K562 (cell line): ENCODE measurements at regions not wholly inside any gene's neighbourhood (a gene's known extent, or its start where the extent isn't known, plus 50 kb on each side); places are given as distances from the start of the nearest gene placed in this dataset.
"Not testable (repeated sequence)": the region's sequence is repeated elsewhere in the genome, so short reads cannot be mapped to it uniquely, and the experiment has no call there.

Source experiments
- ATAC-seq: fragments of 200-7000 bp; cut with Tn5 transposase; 3 replicates; pipeline ENCODE4 v1.9.1; 2020; ENCODE audit warnings: moderate library complexity
- BruUV-seq: library from RNA; stranded (reverse); fragments of 400-500 nt; replicated peaks from 2 replicates; lab custom pipeline; 2021; lab: Mats Ljungman, UMichigan
- CTCF ChIA-PET: fragments of 300-600 bp; formaldehyde crosslinking; extraction: SDS; loops from one replicate; lab custom pipeline; 2021; ENCODE audit warnings: low intra/inter-chr PET ratio; lab: Yijun Ruan, JAX
- POLR2A ChIA-PET: fragments of 300-600, 350-650 bp; sonication (Branson Sonifier 250); formaldehyde crosslinking; extraction: SDS; loops from one replicate; lab custom pipeline; 2021; ENCODE audit warnings: antibody characterized with exemption, inconsistent platforms; lab: Yijun Ruan, JAX
- DNase-seq, 4 experiments: peaks; one replicate each; pipeline versions ENCODE4 v3.0.0 to v3.0.0-alpha.2; 2011 to 2018; ENCODE audit warnings: low spot score in 3 of 4, mixed read lengths in 3 of 4; ENCODE audit errors: extremely low read depth in 1 of 4
- FAIRE-seq: peaks from 2 replicates; lab custom pipeline; 2011; peaks lifted over from hg19 to GRCh38; lab: Jason Lieb, UNC
- H2AFZ ChIP-seq: 2 replicates; pipeline ENCODE4 v1.6.0; 2011; ENCODE audit warnings: low read depth, low read length, control low read depth, inconsistent platforms
- H3K27ac ChIP-seq: fragments of 200-600 bp; 3 replicates; pipeline ENCODE4 v1.8.0; 2011; ENCODE audit warnings: low read depth, mild to moderate bottlenecking, control low read depth, inconsistent platforms, low read length, moderate library complexity, mixed read lengths; ENCODE audit errors: extremely low read depth
- H3K27me3 ChIP-seq, 2 experiments: fragments of 300-600 bp in 1 of 2; 2 replicates in 1 of 2; 3 replicates in 1 of 2; pipeline versions ENCODE4 v1.6.0 to v1.8.0; 2011; ENCODE audit warnings: inconsistent platforms in 2 of 2, low read length in 2 of 2, mild to moderate bottlenecking in 1 of 2, mixed read lengths in 1 of 2, moderate library complexity in 1 of 2; ENCODE audit not compliant: control insufficient read depth in 2 of 2, insufficient read depth in 2 of 2
- H3K36me3 ChIP-seq: fragments of 300-600 bp; 3 replicates; pipeline ENCODE4 v1.8.0; 2011; ENCODE audit warnings: mild to moderate bottlenecking, low read length, inconsistent platforms; ENCODE audit not compliant: control insufficient read depth, insufficient read depth
- H3K4me1 ChIP-seq, 2 experiments: fragments of 200-600 bp in 1 of 2; replicated peaks in 1 of 2; 2 replicates in 1 of 2; 3 replicates in 1 of 2; pipeline versions ENCODE4 v1.5.1 to v1.8.0; 2011; ENCODE audit warnings: inconsistent platforms in 2 of 2, low read length in 2 of 2, mild to moderate bottlenecking in 1 of 2, mixed read lengths in 1 of 2, moderate library complexity in 1 of 2; ENCODE audit not compliant: control insufficient read depth in 2 of 2, insufficient read depth in 2 of 2
- H3K4me2 ChIP-seq: 2 replicates; pipeline ENCODE4 v1.6.1; 2011; ENCODE audit warnings: low read length, control low read depth, inconsistent platforms, mixed read lengths; ENCODE audit not compliant: insufficient read depth
- H3K4me3 ChIP-seq: fragments of 200-600 bp; sonication (generic), shearing (Covaris generic); 2 replicates; pipeline ENCODE4 v1.5.1; 2016; ENCODE audit warnings: control low read depth, inconsistent platforms
- H3K79me2 ChIP-seq: fragments of 200-600 bp; 3 replicates; pipeline ENCODE4 v1.8.0; 2011; ENCODE audit warnings: low read length, inconsistent platforms; ENCODE audit not compliant: control insufficient read depth, insufficient read depth
- H3K9ac ChIP-seq, 2 experiments: 2 replicates each; pipeline versions ENCODE4 v1.6.0 to v1.6.1; 2011; ENCODE audit warnings: low read depth in 2 of 2, low read length in 2 of 2, control low read depth in 1 of 2, inconsistent platforms in 1 of 2, mild to moderate bottlenecking in 1 of 2, mixed read lengths in 1 of 2; ENCODE audit not compliant: insufficient read depth in 1 of 2
- H3K9me1 ChIP-seq: one replicate; pipeline ENCODE4 v1.6.0; 2011; ENCODE audit warnings: inconsistent platforms, mild to moderate bottlenecking, low read length, moderate library complexity; ENCODE audit not compliant: control insufficient read depth, insufficient read depth
- H3K9me3 ChIP-seq: replicated peaks from 2 replicates; pipeline ENCODE4 v1.5.1; 2011; ENCODE audit warnings: low read depth, low read length, inconsistent platforms; ENCODE audit not compliant: control insufficient read depth, insufficient read depth
- H4K20me1 ChIP-seq: replicated peaks from 2 replicates; pipeline ENCODE4 v1.6.1; 2011; ENCODE audit warnings: low read length, inconsistent platforms, mixed read lengths; ENCODE audit not compliant: control insufficient read depth, insufficient read depth
- GATA2 ChIP-seq: sonication (generic); formaldehyde crosslinking; IDR thresholded peaks from 2 replicates; pipeline ENCODE4 v1.4.0; 2020; ENCODE audit warnings: mild to moderate bottlenecking, missing genetic modification reagents
- POLR2G ChIP-seq: fragments of 200-400 bp; formaldehyde crosslinking; IDR thresholded peaks from 2 replicates; pipeline ENCODE4 v1.6.1; 2017; ENCODE audit warnings: low read depth, mild to moderate bottlenecking, antibody characterized with exemption, low read length, moderate library complexity
- SIN3A ChIP-seq, 2 experiments: fragments of 150-350 bp in 1 of 2; IDR thresholded peaks; 2 replicates each; pipeline ENCODE4 v1.6.1; 2011 to 2016; ENCODE audit warnings: borderline replicate concordance in 2 of 2, low read depth in 2 of 2, low read length in 2 of 2, mild to moderate bottlenecking in 2 of 2, moderate library complexity in 2 of 2; ENCODE audit not compliant: control insufficient read depth in 1 of 2
- SOX6 ChIP-seq: fragments of 450-650 bp; IDR thresholded peaks from 2 replicates; pipeline ENCODE4 v1.6.1; 2014; ENCODE audit warnings: mild to moderate bottlenecking
- STAT5A ChIP-seq: IDR thresholded peaks from 2 replicates; pipeline ENCODE4 v1.6.1; 2012; ENCODE audit warnings: low read length, inconsistent platforms, borderline replicate concordance
- TEAD2 ChIP-seq: fragments of 450-650 bp; IDR thresholded peaks from 2 replicates; pipeline ENCODE4 v1.6.1; 2016; ENCODE audit warnings: missing genetic modification characterization, control low read depth, missing compliant biosample characterization
- ZNF143 ChIP-seq: sonication (generic); formaldehyde crosslinking; IDR thresholded peaks from 2 replicates; pipeline ENCODE4 v1.9.0; 2022; ENCODE audit warnings: mild to moderate bottlenecking, missing genetic modification reagents
- ZNF165 ChIP-seq: fragments of 250-450 bp; sonication (Bioruptor Pico); IDR thresholded peaks from 2 replicates; pipeline ENCODE4 v1.4.0; 2020; ENCODE audit warnings: borderline replicate concordance
- ZNF696 ChIP-seq: fragments of 250-450 bp; sonication (Bioruptor Pico); conservative IDR thresholded peaks from 2 replicates; pipeline ENCODE4 v1.4.0; 2020; ENCODE audit warnings: mild to moderate bottlenecking, moderate library complexity
- WGBS: fragments of 100-300 bp; shearing (Covaris generic); methylation state at CpG from one replicate; pipeline ENCODE4 v1.1.6; 2016; ENCODE audit warnings: low coverage, mixed read lengths; ENCODE audit not compliant: insufficient coverage; ENCODE audit errors: missing lambda C conversion rate; 5-methylcytosine and 5-hydroxymethylcytosine counted together
- in situ Hi-C: fragments of 300-500 bp; cut with MboI; formaldehyde crosslinking; loops from 4 replicates; pipeline ENCODE4 v1.15.0; 2018; ENCODE audit warnings: inconsistent platforms, mixed read lengths
- intact Hi-C: fragments of 100-400 bp; cut with micrococcal nuclease; formaldehyde crosslinking; loops from 2 replicates; pipeline ENCODE4 v1.14.2; 2022
- TF ChIP-seq, protein P1 (sequence below): fragments of 250-450 bp; sonication (Bioruptor Pico); IDR thresholded peaks from 2 replicates; pipeline ENCODE4 v1.8.0; 2022; ENCODE audit warnings: inconsistent platforms
- TF ChIP-seq, protein P2 (sequence below): fragments of 250-450 bp; sonication (Bioruptor Pico); IDR thresholded peaks from 2 replicates; pipeline ENCODE4 v1.8.0; 2022; ENCODE audit warnings: moderate library complexity, mild to moderate bottlenecking, inconsistent platforms
- TF ChIP-seq, protein P3 (sequence below): fragments of 450-650 bp; IDR thresholded peaks from 2 replicates; pipeline ENCODE4 v1.7.0; 2016; ENCODE audit warnings: borderline replicate concordance

DNA sequence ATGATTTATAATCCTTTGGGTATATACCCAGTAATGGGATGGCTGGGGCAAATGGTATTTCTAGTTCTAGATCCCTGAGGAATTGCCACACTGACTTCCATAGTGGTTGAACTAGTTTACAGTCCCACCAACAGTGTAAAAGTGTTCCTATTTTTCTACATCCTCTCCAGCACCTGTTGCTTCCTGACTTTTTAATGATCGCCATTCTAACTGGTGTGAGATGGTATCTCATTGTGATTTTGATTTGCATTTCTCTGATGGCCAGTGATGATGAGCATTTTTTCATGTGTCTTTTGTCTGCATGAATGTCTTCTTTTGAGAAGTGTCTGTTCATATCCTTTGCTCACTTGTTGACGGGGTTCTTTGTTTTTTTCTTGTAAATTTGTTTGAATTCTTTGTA, 108.2 kb downstream of the MAGEE1 start:
- H3K27me3 ChIP-seq, H3K79me2 ChIP-seq, H2AFZ ChIP-seq, CTCF ChIA-PET, H3K4me3 ChIP-seq, H3K9me1 ChIP-seq, H3K27ac ChIP-seq, H3K9ac ChIP-seq, H3K9me3 ChIP-seq, DNase-seq, BruUV-seq, ATAC-seq, intact Hi-C loops, H4K20me1 ChIP-seq, in situ Hi-C loops, H3K4me1 ChIP-seq, H3K36me3 ChIP-seq, FAIRE-seq, POLR2A ChIA-PET, H3K4me2 ChIP-seq: not testable (repeated sequence)
- 0% methylated on average over 1 of the region's 2 CpGs for WGBS

DNA sequence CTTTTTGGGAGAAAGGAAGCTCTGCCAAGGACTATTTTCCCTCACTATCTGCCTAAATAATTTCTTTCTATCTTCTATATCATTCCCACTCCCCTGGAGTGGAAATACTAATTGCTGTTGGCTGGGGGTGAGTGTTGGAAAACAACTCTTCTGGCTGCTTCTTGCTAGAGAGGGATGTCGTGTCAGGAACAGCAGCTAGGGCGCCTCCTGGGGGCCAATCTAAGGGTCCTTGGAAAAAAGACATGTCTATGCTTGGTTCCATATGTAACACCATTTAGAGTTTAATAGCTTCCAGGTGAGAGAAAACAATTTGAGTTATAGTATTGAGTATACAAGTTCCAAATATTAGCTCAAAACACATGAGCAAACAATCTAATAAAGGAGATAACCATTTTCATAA, 111.3 kb downstream of the MAGEE1 start:
- no peaks in the 10 kb centered on the region for H3K79me2 ChIP-seq
- no peaks in the 10 kb centered on the region for H3K27me3 ChIP-seq
- H3K4me2 ChIP-seq = no peak overlapping the region
- no TSS peak for BruUV-seq
- no peak for ATAC-seq
- in situ Hi-C loops (no loop called here), intact Hi-C loops (no loop called here)
- 0% methylated on average over 2 of the region's 2 CpGs for WGBS
- no peaks in the 10 kb centered on the region for H3K4me1 ChIP-seq
- H3K9ac ChIP-seq = no peak overlapping the region
- H2AFZ ChIP-seq = no peak overlapping the region
- FAIRE-seq = no peak
- H3K9me3 ChIP-seq = no peaks in the 10 kb centered on the region
- no peaks in the 10 kb centered on the region for H3K36me3 ChIP-seq
- H3K27ac ChIP-seq = no peak overlapping the region
- ChIA-PET CTCF (no interaction called here), POLR2A (no interaction called here)
- H4K20me1 ChIP-seq = no peaks in the 10 kb centered on the region
- no peaks in the 10 kb centered on the region for H3K9me1 ChIP-seq
- DNase-seq = no peak
- H3K4me3 ChIP-seq = no peak overlapping the region
- TF ChIP-seq GATA2 (no peak), ZNF165 (CRISPR knock-in tag) (no peak), SOX6 (no peak), ZNF696 (CRISPR knock-in tag) (no peak), TEAD2 (no peak), STAT5A (no peak), ZNF143 (no peak), SIN3A (IDR thresholded peaks at IDR 0.05; ENCODE audit: borderline replicate concordance in 2 of 2, control insufficient read depth in 1 of 2, low read depth in 2 of 2, low read length in 2 of 2) (no peak), POLR2G (no peak)
- TF ChIP-seq, protein P1, sequence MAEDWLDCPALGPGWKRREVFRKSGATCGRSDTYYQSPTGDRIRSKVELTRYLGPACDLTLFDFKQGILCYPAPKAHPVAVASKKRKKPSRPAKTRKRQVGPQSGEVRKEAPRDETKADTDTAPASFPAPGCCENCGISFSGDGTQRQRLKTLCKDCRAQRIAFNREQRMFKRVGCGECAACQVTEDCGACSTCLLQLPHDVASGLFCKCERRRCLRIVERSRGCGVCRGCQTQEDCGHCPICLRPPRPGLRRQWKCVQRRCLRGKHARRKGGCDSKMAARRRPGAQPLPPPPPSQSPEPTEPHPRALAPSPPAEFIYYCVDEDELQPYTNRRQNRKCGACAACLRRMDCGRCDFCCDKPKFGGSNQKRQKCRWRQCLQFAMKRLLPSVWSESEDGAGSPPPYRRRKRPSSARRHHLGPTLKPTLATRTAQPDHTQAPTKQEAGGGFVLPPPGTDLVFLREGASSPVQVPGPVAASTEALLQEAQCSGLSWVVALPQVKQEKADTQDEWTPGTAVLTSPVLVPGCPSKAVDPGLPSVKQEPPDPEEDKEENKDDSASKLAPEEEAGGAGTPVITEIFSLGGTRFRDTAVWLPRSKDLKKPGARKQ (CRISPR knock-in tag) = no peak
- TF ChIP-seq, protein P2, sequence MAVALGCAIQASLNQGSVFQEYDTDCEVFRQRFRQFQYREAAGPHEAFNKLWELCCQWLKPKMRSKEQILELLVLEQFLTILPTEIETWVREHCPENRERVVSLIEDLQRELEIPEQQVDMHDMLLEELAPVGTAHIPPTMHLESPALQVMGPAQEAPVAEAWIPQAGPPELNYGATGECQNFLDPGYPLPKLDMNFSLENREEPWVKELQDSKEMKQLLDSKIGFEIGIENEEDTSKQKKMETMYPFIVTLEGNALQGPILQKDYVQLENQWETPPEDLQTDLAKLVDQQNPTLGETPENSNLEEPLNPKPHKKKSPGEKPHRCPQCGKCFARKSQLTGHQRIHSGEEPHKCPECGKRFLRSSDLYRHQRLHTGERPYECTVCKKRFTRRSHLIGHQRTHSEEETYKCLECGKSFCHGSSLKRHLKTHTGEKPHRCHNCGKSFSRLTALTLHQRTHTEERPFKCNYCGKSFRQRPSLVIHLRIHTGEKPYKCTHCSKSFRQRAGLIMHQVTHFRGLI (CRISPR knock-in tag) = no peak
- TF ChIP-seq, protein P3, sequence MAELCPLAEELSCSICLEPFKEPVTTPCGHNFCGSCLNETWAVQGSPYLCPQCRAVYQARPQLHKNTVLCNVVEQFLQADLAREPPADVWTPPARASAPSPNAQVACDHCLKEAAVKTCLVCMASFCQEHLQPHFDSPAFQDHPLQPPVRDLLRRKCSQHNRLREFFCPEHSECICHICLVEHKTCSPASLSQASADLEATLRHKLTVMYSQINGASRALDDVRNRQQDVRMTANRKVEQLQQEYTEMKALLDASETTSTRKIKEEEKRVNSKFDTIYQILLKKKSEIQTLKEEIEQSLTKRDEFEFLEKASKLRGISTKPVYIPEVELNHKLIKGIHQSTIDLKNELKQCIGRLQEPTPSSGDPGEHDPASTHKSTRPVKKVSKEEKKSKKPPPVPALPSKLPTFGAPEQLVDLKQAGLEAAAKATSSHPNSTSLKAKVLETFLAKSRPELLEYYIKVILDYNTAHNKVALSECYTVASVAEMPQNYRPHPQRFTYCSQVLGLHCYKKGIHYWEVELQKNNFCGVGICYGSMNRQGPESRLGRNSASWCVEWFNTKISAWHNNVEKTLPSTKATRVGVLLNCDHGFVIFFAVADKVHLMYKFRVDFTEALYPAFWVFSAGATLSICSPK = no peak
